ENCODE measurements at regions not wholly inside any gene's neighbourhood (a gene's known extent, or its start where the extent isn't known, plus 50 kb on each side); places are given as distances from the start of the nearest gene placed in this dataset.
"Not testable (repeated sequence)": the region's sequence is repeated elsewhere in the genome, so short reads cannot be mapped to it uniquely, and the experiment has no call there.

DNA sequence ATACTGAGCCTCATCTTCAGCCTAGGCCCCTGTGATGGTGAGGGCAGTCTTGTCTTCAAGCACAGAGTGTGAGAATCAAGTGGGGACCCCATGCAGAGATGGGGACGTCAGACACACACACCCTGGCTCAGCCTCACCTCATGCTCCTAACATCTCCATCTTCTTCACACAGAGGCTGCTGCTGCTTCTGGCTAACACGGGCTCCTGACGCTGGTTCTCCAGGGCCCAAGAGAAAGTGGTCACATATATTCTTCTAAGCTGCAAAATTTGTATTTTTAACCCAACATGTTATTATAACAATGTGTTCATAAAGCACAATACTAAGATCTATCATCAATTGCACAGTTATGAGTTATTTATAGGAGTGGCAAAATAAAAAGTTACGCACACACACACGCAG, 101.2 kb downstream of the VPREB1 start:
- no peak for DNase-seq (ENCODE audit: low read depth in 2 of 2, low spot score in 1 of 2)

GRCh38 chr22:22346401-22347107, 102.0 kb downstream of the VPREB1 start:
- DNase-seq (ENCODE audit: low read depth in 2 of 2, low spot score in 1 of 2), result no peak

DNA sequence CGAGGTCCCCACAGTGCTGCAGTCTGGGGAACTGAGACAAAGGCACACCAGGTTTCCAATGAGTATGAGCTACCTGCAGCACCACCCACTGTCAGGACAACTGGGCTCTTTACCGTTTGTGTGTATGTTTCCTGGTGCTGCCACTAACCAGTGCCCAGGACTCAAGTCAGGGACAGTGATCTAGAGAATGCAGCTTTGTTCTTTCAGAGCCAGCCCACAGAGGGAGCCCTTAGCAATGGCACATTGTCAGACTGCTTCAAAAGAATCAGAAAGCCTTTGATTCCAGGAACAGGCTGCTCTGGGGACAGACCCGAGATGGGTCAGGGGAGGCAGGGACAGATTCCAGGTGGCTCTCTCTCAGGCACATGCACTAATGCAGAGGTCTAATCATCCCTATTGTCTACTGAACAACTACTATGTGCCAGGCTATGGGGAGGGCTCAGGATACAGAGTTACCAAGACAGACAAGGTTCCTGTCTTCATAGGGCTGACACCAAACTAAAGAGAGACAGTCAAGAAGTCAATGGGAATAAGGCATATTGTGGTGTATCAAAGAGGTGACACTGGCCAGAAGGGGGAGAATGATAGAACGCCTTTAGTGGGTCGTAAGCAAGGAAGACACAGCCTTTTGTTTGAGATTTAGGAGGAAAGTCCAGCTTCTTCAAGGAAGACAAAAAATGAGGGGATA, 103.7 kb downstream of the VPREB1 start:
- no peak for DNase-seq (ENCODE audit: low read depth in 2 of 2, low spot score in 1 of 2)

- DNase-seq (ENCODE audit: low read depth in 2 of 2, low spot score in 1 of 2), result no peak
Observed at GRCh38 chr22:22348815-22349454, 104.3 kb downstream of the VPREB1 start.

- DNase-seq (ENCODE audit: low read depth in 2 of 2, low spot score in 1 of 2), result no peak
Observed at GRCh38 chr22:22349455-22349836, 104.9 kb downstream of the VPREB1 start.

GRCh38 chr22:22351366-22351765, 106.8 kb downstream of the VPREB1 start:
- DNase-seq (ENCODE audit: low read depth in 2 of 2, low spot score in 1 of 2), result no peak

GRCh38 chr22:22352371-22352999, 107.9 kb downstream of the VPREB1 start:
- no peak for DNase-seq (ENCODE audit: low read depth in 2 of 2, low spot score in 1 of 2)

DNA sequence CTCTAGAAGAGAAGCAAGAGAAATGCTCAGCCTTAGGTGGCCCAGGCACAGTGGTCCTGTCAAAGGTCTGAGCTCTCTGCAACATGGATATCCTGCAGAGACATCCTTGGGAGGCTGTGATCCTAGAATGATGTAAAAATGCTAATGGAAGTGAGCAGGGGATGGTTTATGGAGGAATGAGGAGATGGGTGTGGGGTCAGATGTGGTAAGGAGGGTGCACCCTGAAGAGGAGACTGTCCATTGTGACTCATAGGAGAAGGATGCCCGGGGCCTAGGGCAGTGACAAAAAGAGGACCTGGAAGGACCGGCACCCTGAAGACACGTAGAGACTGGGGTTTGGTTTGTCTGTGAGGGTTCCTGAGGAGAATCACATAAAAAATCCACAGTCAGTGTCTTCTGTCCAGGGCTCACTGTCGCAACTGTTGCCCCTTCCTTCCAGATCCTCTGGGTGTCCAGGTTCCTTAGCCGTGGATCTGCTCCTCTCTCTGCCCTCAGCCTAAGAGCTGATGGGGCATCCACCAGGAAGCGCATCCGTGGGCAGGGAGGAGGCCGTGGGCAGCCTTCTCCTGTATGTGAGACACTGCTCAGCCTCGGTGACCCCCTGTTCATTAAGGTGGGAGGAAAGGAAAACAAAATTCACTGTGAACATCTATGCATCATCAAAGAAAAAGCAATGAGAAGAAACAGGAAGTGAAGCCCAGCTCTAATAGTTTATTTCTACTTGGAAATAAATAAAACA, 110.7 kb downstream of the VPREB1 start:
- DNase-seq (ENCODE audit: low read depth in 2 of 2, low spot score in 1 of 2), result no peak

DNA sequence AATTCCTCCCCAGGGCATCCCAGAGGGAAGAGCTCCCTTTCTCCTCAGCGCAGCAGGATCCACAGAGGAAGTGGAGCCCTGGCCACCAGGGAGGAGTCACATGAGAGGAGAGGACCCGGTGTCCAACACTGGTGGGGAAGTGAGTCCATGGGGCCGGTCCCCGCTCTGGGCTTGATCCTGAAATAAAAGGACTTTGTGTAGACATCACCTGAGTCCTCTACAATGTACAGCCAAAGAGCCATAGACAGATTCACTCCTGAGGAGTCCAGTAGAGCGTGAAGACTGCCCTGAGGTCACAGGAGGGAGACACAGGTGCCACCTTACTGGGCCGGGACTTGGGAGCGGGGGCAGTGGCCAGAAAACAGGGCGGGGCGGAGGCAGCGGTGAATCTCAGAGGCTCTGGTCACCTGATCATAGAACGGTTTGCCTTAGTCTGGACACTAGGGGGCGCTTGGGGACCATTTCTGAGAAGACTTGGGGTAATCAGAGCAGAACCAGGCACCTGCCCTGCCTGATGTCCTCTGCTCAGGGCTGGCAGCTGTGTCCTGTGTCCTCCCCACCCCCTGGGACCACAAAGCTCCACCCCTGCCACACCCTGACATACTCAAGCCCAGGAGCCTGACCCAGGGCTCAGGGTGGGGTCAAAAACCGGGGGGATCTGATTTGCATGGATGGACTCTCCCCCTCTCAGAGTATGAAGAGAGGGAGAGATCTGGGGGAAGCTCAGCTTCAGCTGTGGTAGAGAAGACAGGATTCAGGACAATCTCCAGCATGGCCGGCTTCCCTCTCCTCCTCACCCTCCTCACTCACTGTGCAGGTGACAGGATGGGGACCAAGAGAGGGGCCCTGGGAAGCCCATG, 112.7 kb downstream of the VPREB1 start:
- DNase-seq (ENCODE audit: low read depth in 2 of 2, low spot score in 1 of 2), result peak; percentile 23 to 49

DNA sequence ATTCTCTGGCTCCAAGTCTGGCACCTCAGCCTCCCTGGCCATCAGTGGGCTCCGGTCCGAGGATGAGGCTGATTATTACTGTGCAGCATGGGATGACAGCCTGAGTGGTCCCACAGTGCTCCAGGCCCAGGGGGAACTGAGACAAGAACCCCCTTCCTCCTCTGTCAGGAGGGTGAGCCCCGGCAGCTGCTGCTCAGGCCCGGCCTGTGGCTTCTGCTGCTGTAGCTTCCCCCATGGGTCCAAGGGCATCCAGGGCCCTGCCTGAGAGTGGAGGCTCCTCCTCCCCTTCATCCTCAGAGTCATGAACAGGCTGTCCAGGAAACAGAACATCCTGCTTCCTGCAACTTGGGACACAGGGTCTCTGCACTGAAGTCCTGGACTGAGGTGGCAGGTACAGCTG, 113.6 kb downstream of the VPREB1 start:
- no peak for DNase-seq (ENCODE audit: low read depth in 2 of 2, low spot score in 1 of 2)

GRCh38 chr22:22358686-22359085, 114.1 kb downstream of the VPREB1 start:
- no peak for DNase-seq (ENCODE audit: low read depth in 2 of 2, low spot score in 1 of 2)

GRCh38 chr22:22359465-22359864, 114.9 kb downstream of the VPREB1 start:
- no peak for DNase-seq (ENCODE audit: low read depth in 2 of 2, low spot score in 1 of 2)

DNA sequence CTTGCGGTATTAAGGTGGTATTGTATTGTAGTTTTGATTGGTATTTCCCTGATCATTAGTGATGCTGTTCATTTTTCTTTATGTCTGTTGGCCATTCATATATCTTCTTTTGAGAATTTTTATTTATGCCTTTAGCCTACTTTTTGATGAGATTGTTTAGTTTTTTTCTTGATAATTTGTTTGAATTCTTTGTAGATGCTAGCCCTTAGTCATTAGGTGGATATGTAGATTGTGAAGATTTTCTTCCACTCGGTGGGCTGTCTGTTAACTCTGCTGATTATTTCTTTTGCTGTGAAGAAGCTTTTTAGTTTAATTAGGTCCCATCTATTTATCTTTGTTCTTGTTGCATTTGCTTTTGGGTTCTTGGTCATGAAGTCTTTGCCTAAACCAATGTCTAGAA, 115.4 kb downstream of the VPREB1 start:
- no peak for DNase-seq (ENCODE audit: low read depth in 2 of 2, low spot score in 1 of 2)

GRCh38 chr22:22362311-22362710, 117.7 kb downstream of the VPREB1 start:
- no peak for DNase-seq (ENCODE audit: low read depth in 2 of 2, low spot score in 1 of 2)

DNA sequence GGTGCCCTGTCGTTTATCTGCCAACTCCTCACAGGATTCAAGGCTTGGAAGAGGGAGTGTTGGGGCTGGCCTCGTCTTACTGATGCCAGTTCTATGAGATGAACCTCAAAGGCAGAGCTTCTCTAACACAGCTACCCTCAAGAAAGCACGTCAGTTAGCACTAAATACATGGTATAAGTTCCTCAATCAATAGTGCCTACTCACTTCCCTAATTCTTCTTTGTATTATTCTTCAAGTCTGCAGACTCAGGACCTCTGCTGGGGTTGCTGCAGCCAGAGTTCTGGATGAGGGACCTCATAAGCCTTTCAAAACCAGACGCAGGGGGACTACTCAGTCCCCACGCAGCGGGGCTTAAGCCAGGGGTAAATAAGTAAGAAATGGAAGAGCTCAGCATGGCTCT, 118.3 kb downstream of the VPREB1 start:
- DNase-seq (ENCODE audit: low read depth in 2 of 2, low spot score in 1 of 2), result no peak

DNA sequence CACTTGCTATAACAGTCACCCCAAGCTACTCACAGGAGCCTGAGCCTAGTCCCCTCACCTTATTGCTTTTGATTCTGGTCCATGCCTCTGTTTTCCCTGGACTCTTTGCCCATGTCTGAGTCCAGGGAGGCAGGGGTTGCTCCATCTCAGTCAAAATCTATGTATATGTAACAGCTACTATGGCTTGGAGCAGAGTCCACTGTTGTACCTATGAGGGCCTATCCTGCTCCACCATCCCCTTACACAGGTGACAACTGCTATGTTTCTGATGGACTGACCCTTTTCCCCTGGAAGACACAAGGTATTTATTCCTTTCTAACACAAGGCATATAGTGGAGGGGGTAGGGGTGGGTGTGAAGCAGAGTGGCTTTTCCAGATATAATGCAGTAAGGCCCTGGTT, 119.6 kb downstream of the VPREB1 start:
- DNase-seq (ENCODE audit: low read depth in 2 of 2, low spot score in 1 of 2), result no peak

DNA sequence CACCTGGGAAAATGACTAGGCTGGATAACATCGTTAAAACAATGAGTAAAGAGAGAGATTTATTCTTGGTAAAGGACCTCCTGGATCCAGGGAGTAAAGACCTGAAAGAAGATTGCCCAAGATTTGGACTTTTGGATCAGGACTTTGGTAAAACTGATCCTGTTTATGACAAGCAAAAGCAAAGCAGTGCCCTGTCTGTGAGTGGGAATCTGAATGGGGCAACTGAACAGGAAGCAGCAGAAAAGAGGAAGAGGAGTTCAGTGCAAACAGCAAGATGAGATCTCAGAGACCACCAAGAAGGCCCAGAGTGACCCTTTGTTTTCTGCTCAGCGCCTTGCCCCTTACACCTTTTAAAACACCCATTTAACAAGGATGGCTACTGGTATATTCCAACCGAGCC, 122.0 kb downstream of the VPREB1 start:
- DNase-seq (ENCODE audit: low read depth in 2 of 2, low spot score in 1 of 2), result no peak

- no peak for DNase-seq (ENCODE audit: low read depth in 2 of 2, low spot score in 1 of 2)
Observed at GRCh38 chr22:22368516-22368915, 123.9 kb downstream of the VPREB1 start.

DNA sequence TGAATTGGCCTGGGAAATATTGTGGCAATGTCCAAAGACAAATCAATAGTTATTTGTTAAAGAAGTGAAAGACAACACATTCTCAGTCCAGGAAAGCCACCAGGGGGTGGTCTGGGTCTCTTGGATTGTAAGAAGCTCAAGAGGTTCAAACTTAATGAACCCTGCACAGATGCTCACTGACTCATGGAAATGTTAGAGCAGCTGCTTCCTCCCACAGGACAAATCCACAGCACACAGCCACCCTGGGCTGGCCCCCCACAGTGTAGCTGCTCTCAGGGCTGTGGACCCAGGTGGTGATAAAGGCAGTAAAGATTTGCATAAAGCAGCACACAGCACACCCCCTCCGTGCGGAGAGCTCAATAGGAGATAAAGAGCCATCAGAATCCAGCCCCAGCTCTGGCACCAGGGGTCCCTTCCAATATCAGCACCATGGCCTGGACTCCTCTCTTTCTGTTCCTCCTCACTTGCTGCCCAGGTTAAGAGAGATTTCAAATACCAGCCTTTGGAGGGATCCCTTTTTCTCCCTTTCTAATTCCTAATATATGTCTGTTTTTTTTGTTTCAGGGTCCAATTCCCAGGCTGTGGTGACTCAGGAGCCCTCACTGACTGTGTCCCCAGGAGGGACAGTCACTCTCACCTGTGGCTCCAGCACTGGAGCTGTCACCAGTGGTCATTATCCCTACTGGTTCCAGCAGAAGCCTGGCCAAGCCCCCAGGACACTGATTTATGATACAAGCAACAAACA, 124.8 kb downstream of the VPREB1 start:
- DNase-seq (ENCODE audit: low read depth in 2 of 2, low spot score in 1 of 2), result not testable (repeated sequence)

DNA sequence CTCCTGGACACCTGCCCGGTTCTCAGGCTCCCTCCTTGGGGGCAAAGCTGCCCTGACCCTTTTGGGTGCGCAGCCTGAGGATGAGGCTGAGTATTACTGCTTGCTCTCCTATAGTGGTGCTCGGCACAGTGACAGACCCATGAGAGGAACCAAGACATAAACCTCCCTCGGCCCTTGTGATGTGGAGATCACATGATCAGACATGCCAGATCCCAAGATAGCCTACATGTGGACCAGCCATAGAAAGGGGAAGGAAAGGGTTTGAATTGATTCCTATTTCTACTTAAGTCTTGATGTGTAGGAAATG, 125.3 kb downstream of the VPREB1 start:
- no peak for DNase-seq (ENCODE audit: low read depth in 2 of 2, low spot score in 1 of 2)
